Suprapubic skin (tissue), 4 donors: ENCODE measurements at regions not wholly inside any gene's neighbourhood (a gene's known extent, or its start where the extent isn't known, plus 50 kb on each side); places are given as distances from the start of the nearest gene placed in this dataset.

Experiments
- CTCF ChIP-seq, 2 donors: fragments of 200-600 bp in 1 of 2; fragments of 450-650 bp in 1 of 2; sonication (generic) in 1 of 2; IDR thresholded peaks; one replicate each; pipeline ENCODE4 v1.5.1; 2016 to 2019; ENCODE audit warnings: antibody characterized with exemption in 2 of 2, mild to moderate bottlenecking in 1 of 2, moderate library complexity in 1 of 2
- EP300 ChIP-seq: sonication (generic); formaldehyde crosslinking; IDR thresholded peaks from one replicate; pipeline ENCODE4 v1.6.1; 2017; ENCODE audit warnings: antibody characterized with exemption
- POLR2A ChIP-seq, 2 donors: fragments of 450-650 bp; IDR thresholded peaks; one replicate each; pipeline ENCODE4 v1.6.1; 2017; ENCODE audit warnings: antibody characterized with exemption in 2 of 2, mild to moderate bottlenecking in 2 of 2, moderate library complexity in 2 of 2
- POLR2AphosphoS5 ChIP-seq, 3 donors: sonication (generic); formaldehyde crosslinking; IDR thresholded peaks; one replicate each; pipeline ENCODE4 v1.6.1; 2017; ENCODE audit warnings: antibody characterized with exemption in 3 of 3

GRCh38 chr1:57627612-57628011, 203.8 kb upstream of the DAB1 start:
- TF ChIP-seq POLR2A (IDR thresholded peaks at IDR 0.05) (no peak), CTCF (IDR thresholded peaks at IDR 0.05) (no peak), EP300 (no peak), POLR2AphosphoS5 (IDR thresholded peaks at IDR 0.05) (no peak)
